ENCODE measurements at regions not wholly inside any gene's neighbourhood (a gene's known extent, or its start where the extent isn't known, plus 50 kb on each side); places are given as distances from the start of the nearest gene placed in this dataset.

GRCh38 chr7:52254396-52255010 lies 780.9 kb upstream of the POM121L12 start:
- no peak for DNase-seq
- Histone ChIP-seq H3K36me3 (no peaks in the 10 kb centered on the region), H3K27me3 (no peaks in the 10 kb centered on the region), H3K27ac (no peak overlapping the region), H3K4me3 (no peak overlapping the region), H3K4me1 (ENCODE audit: insufficient read depth) (no peaks in the 10 kb centered on the region), H3K9me3 (no peaks in the 10 kb centered on the region)
- no peak for TF ChIP-seq POLR2A (IDR thresholded peaks at IDR 0.05)
- TF ChIP-seq CTCF (IDR thresholded peaks at IDR 0.05): no peak
- no peak for TF ChIP-seq EP300 (IDR thresholded peaks at IDR 0.05)
- 62 to 70% (median 63%) methylated on average over 4 of the region's 4 CpGs for WGBS, 3 donors
- intact Hi-C loops (cut with DNase I): no loop called here

GRCh38 chr7:52253953-52254352 lies 781.5 kb upstream of the POM121L12 start:
- Histone ChIP-seq H3K27ac (no peak overlapping the region), H3K27me3 (no peaks in the 10 kb centered on the region), H3K9me3 (no peaks in the 10 kb centered on the region), H3K36me3 (no peaks in the 10 kb centered on the region), H3K4me1 (ENCODE audit: insufficient read depth) (no peaks in the 10 kb centered on the region), H3K4me3 (no peak overlapping the region)
- TF ChIP-seq EP300 (IDR thresholded peaks at IDR 0.05) (no peak), CTCF (IDR thresholded peaks at IDR 0.05) (no peak), POLR2A (IDR thresholded peaks at IDR 0.05) (no peak)
- intact Hi-C loops (cut with DNase I): no loop called here
- DNase-seq: no peak
- 68 to 76% (median 70%) methylated on average over 5 of the region's 5 CpGs for WGBS, 3 donors

GRCh38 chr7:52249741-52250140 lies 785.7 kb upstream of the POM121L12 start:
- H3K36me3 ChIP-seq: no peaks in the 10 kb centered on the region
- H3K4me3 ChIP-seq: no peak overlapping the region
- no peaks in the 10 kb centered on the region for H3K9me3 ChIP-seq
- no peaks in the 10 kb centered on the region for H3K27me3 ChIP-seq
- WGBS, 3 donors: 61 to 71% (median 63%) methylated on average over 6 of the region's 6 CpGs
- no peak overlapping the region for H3K27ac ChIP-seq
- no peak for DNase-seq
- H3K4me1 ChIP-seq (ENCODE audit: insufficient read depth): no peaks in the 10 kb centered on the region
- no peak for TF ChIP-seq POLR2A (IDR thresholded peaks at IDR 0.05)
- TF ChIP-seq EP300 (IDR thresholded peaks at IDR 0.05): no peak
- TF ChIP-seq CTCF (IDR thresholded peaks at IDR 0.05): no peak
- intact Hi-C loops (cut with DNase I): no loop called here

- Histone ChIP-seq H3K4me1 (ENCODE audit: insufficient read depth) (no peaks in the 10 kb centered on the region), H3K4me3 (no peak overlapping the region), H3K36me3 (no peaks in the 10 kb centered on the region), H3K27me3 (no peaks in the 10 kb centered on the region), H3K9me3 (no peaks in the 10 kb centered on the region), H3K27ac (no peak overlapping the region)
- intact Hi-C loops (cut with DNase I): no loop called here
- DNase-seq: no peak
- TF ChIP-seq EP300 (IDR thresholded peaks at IDR 0.05): no peak
- WGBS, 3 donors: 59 to 81% (median 69%) methylated on average over 4 of the region's 4 CpGs
These were observed 787.9 kb upstream of the POM121L12 start for GRCh38 chr7:52247518-52247917.

- H3K36me3 ChIP-seq: no peaks in the 10 kb centered on the region
- H3K9me3 ChIP-seq: no peaks in the 10 kb centered on the region
- no peak for DNase-seq
- TF ChIP-seq POLR2A (IDR thresholded peaks at IDR 0.05) (no peak), EP300 (IDR thresholded peaks at IDR 0.05) (no peak), CTCF (IDR thresholded peaks at IDR 0.05) (no peak)
- no peaks in the 10 kb centered on the region for H3K27me3 ChIP-seq
- WGBS, 3 donors: 86 to 95% (median 95%) methylated on average over 3 of the region's 3 CpGs
- H3K4me3 ChIP-seq: no peak overlapping the region
- intact Hi-C loops (cut with DNase I): no loop called here
- no peak overlapping the region for H3K27ac ChIP-seq
- no peaks in the 10 kb centered on the region for H3K4me1 ChIP-seq (ENCODE audit: insufficient read depth)
These were observed 791.7 kb upstream of the POM121L12 start for GRCh38 chr7:52243685-52244084.
